HG03025 (cell line): ENCODE measurements at regions not wholly inside any gene's neighbourhood (a gene's known extent, or its start where the extent isn't known, plus 50 kb on each side); places are given as distances from the start of the nearest gene placed in this dataset.

Experiments
- ATAC-seq: cut with Tn5 transposase; IDR thresholded peaks from one replicate; pipeline ENCODE4 v1.9.1; 2021; ENCODE audit warnings: mild to moderate bottlenecking, moderate library complexity; ENCODE audit not compliant: unreplicated experiment, low FRiP score

DNA sequence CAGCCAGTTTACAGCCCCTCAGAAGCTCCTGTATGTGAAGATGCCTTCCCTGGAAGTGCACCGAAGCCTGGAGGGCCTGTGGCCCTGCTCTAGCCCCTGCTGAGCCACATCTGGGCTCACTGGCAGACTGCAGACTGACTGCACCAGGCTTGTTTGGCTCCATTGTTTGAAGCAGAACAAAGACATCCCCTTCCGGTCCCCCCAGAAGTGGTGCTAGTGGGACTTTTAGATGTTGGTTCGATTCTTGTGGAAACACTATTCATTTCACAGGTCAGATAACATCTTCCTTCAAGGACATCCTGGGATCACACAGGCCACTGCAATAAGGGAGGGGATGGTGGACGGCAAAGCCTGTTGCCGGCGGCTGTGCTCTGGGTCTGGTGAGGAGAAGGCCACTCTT, 57.8 kb upstream of the CBLN2 start:
- no peak for ATAC-seq

GRCh38 chr18:72601481-72601880, 57.3 kb upstream of the CBLN2 start:
- ATAC-seq = no peak
